IMR-90 (cell line): ENCODE measurements at regions not wholly inside any gene's neighbourhood (a gene's known extent, or its start where the extent isn't known, plus 50 kb on each side); places are given as distances from the start of the nearest gene placed in this dataset.

ENCODE experiments used
- ATAC-seq: fragments of 200-7000 bp; cut with Tn5 transposase; 2 replicates; pipeline ENCODE4 v1.9.1; 2020; ENCODE audit warnings: low read depth, mild to moderate bottlenecking, moderate library complexity
- BruUV-seq: library from RNA; stranded (reverse); fragments of 400-500 nt; replicated peaks from 2 replicates; lab custom pipeline; 2021; lab: Mats Ljungman, UMichigan
- CTCF ChIA-PET: fragments of 300-600 bp; formaldehyde crosslinking; extraction: SDS; loops from one replicate; lab custom pipeline; 2021; ENCODE audit warnings: antibody characterized with exemption; lab: Yijun Ruan, JAX
- POLR2A ChIA-PET: fragments of 300-600 bp; sonication (Branson Sonifier 250); formaldehyde crosslinking; loops from one replicate; lab custom pipeline; 2022; ENCODE audit warnings: antibody characterized with exemption; ENCODE audit not compliant: unreplicated experiment; lab: Charles Lee
- DNase-seq: peaks from one replicate; pipeline ENCODE4 v3.0.0; 2013
- H2AFZ ChIP-seq: replicated peaks from 2 replicates; pipeline ENCODE3; 2013; ENCODE audit warnings: low read length, mild to moderate bottlenecking; ENCODE audit not compliant: poor library complexity
- H2AK5ac ChIP-seq: 2 replicates; pipeline ENCODE4 v1.6.1; 2013; ENCODE audit warnings: low read depth, low read length, inconsistent platforms
- H2AK9ac ChIP-seq: replicated peaks from 2 replicates; pipeline ENCODE3; 2013; ENCODE audit warnings: mild to moderate bottlenecking, low read depth, low read length, moderate library complexity; ENCODE audit not compliant: poor library complexity
- H2BK120ac ChIP-seq: 2 replicates; pipeline ENCODE4 v1.6.1; 2013; ENCODE audit warnings: low read depth, low read length, inconsistent platforms
- H2BK15ac ChIP-seq: 3 replicates; pipeline ENCODE4 v1.6.1; 2013; ENCODE audit warnings: low read depth, low read length, inconsistent platforms
- H2BK20ac ChIP-seq: 2 replicates; pipeline ENCODE4 v1.6.1; 2013; ENCODE audit warnings: low read depth, mild to moderate bottlenecking, inconsistent platforms, low read length, moderate library complexity
- H2BK5ac ChIP-seq: 2 replicates; pipeline ENCODE4 v1.6.1; 2013; ENCODE audit warnings: mild to moderate bottlenecking, low read depth, low read length, inconsistent platforms; ENCODE audit not compliant: poor library complexity, severe bottlenecking
- H3K14ac ChIP-seq: replicated peaks from 2 replicates; pipeline ENCODE4 v1.6.1; 2013; ENCODE audit warnings: low read depth, low read length, inconsistent platforms
- H3K18ac ChIP-seq: 2 replicates; pipeline ENCODE4 v1.6.1; 2013; ENCODE audit warnings: low read depth, low read length, control low read depth
- H3K23ac ChIP-seq: 2 replicates; pipeline ENCODE4 v1.6.1; 2013; ENCODE audit warnings: low read depth, low read length, inconsistent platforms
- H3K27ac ChIP-seq: 2 replicates; pipeline ENCODE4 v1.5.1; 2013; ENCODE audit warnings: mild to moderate bottlenecking, control low read depth, low read length; ENCODE audit not compliant: insufficient read depth
- H3K27me3 ChIP-seq: 2 replicates; pipeline ENCODE4 v1.6.1; 2013; ENCODE audit warnings: low read length; ENCODE audit not compliant: control insufficient read depth, insufficient read depth
- H3K36me3 ChIP-seq: 2 replicates; pipeline ENCODE4 v1.6.1; 2013; ENCODE audit warnings: low read length, mixed read lengths; ENCODE audit not compliant: control insufficient read depth, insufficient read depth
- H3K4ac ChIP-seq: 2 replicates; pipeline ENCODE4 v1.6.1; 2013; ENCODE audit warnings: low read depth, low read length, inconsistent platforms
- H3K4me1 ChIP-seq: 2 replicates; pipeline ENCODE4 v1.6.1; 2013; ENCODE audit warnings: low read length, mixed read lengths; ENCODE audit not compliant: control insufficient read depth, insufficient read depth
- H3K4me2 ChIP-seq: 2 replicates; pipeline ENCODE4 v1.6.1; 2013; ENCODE audit warnings: low read depth, mild to moderate bottlenecking, control low read depth, low read length, moderate library complexity
- H3K4me3 ChIP-seq: 2 replicates; pipeline ENCODE4 v1.5.1; 2013; ENCODE audit warnings: low read depth, mild to moderate bottlenecking, control low read depth, low read length, moderate library complexity; ENCODE audit not compliant: insufficient read depth
- H3K56ac ChIP-seq: 2 replicates; pipeline ENCODE4 v1.6.1; 2013; ENCODE audit warnings: low read length, inconsistent platforms; ENCODE audit not compliant: insufficient read depth; ENCODE audit errors: extremely low read depth
- H3K79me1 ChIP-seq, 2 experiments: 2 replicates each; pipeline ENCODE4 v1.6.1; 2013; ENCODE audit warnings: low read length in 2 of 2, inconsistent platforms in 1 of 2, low read depth in 1 of 2
- H3K9ac ChIP-seq: 2 replicates; pipeline ENCODE4 v1.6.1; 2013; ENCODE audit warnings: low read depth, low read length, control low read depth
- H3K9me1 ChIP-seq: 2 replicates; pipeline ENCODE4 v1.6.1; 2013; ENCODE audit warnings: low read length, inconsistent platforms; ENCODE audit not compliant: insufficient read depth
- H3K9me3 ChIP-seq: 2 replicates; pipeline ENCODE4 v1.6.1; 2013; ENCODE audit warnings: low read length; ENCODE audit not compliant: control insufficient read depth, insufficient read depth
- H4K20me1 ChIP-seq: 2 replicates; pipeline ENCODE4 v1.6.1; 2013; ENCODE audit warnings: low read length, inconsistent platforms; ENCODE audit not compliant: insufficient read depth
- H4K5ac ChIP-seq: 2 replicates; pipeline ENCODE4 v1.6.1; 2013; ENCODE audit warnings: mild to moderate bottlenecking, low read depth, low read length, control low read depth
- H4K8ac ChIP-seq, 2 experiments: 2 replicates each; pipeline ENCODE4 v1.6.1; 2013; ENCODE audit warnings: low read depth in 2 of 2, low read length in 2 of 2, control low read depth in 1 of 2, inconsistent platforms in 1 of 2
- H4K91ac ChIP-seq: 2 replicates; pipeline ENCODE4 v1.6.1; 2013; ENCODE audit warnings: low read depth, low read length, inconsistent platforms; ENCODE audit not compliant: insufficient read depth
- CEBPB ChIP-seq: IDR thresholded peaks from 2 replicates; pipeline ENCODE4 v1.6.1; 2012; ENCODE audit warnings: low read depth, low read length, improper control_type of control experiment
- CHD1 ChIP-seq: IDR thresholded peaks from 2 replicates; pipeline ENCODE4 v1.6.1; 2012; ENCODE audit warnings: low read depth, low read length, improper control_type of control experiment
- MAFK ChIP-seq: IDR thresholded peaks from 2 replicates; pipeline ENCODE4 v1.6.1; 2012; ENCODE audit warnings: low read depth, low read length, improper control_type of control experiment
- MAZ ChIP-seq: IDR thresholded peaks from 2 replicates; pipeline ENCODE4 v1.6.1; 2012; ENCODE audit warnings: low read depth, mild to moderate bottlenecking, low read length, improper control_type of control experiment, moderate library complexity, borderline replicate concordance
- NFE2L2 ChIP-seq: fragments of 150-350 bp; IDR thresholded peaks from 2 replicates; pipeline ENCODE4 v1.6.1; 2016; ENCODE audit warnings: low read depth, mild to moderate bottlenecking, low read length
- RCOR1 ChIP-seq: IDR thresholded peaks from 2 replicates; pipeline ENCODE4 v1.6.1; 2012; ENCODE audit warnings: mild to moderate bottlenecking, low read length, improper control_type of control experiment; ENCODE audit not compliant: insufficient replicate concordance
- WGBS, 2 experiments: methylation state at CpG; one replicate each; pipeline versions ENCODE4 v1.1.5 to v1.1.7; 2013; ENCODE audit warnings: missing lambda C conversion rate in 2 of 2; ENCODE audit not compliant: insufficient read length in 1 of 2; ENCODE audit errors: extremely low coverage in 2 of 2; 5-methylcytosine and 5-hydroxymethylcytosine counted together
- dilution Hi-C: fragments of 300-500 bp; cut with HindIII; formaldehyde crosslinking; loops from one replicate; pipeline ENCODE4 v1.14.3; 2018; ENCODE audit warnings: low sequenced_read_pairs; ENCODE audit not compliant: unreplicated experiment
- in situ Hi-C: fragments of 300-500 bp; cut with MboI; formaldehyde crosslinking; loops from 3 replicates; pipeline ENCODE4 v1.14.3; 2019; ENCODE audit warnings: low sequenced_read_pairs, inconsistent platforms, mixed read lengths
- intact Hi-C: fragments of 100-400 bp; cut with micrococcal nuclease; formaldehyde crosslinking; loops from 2 replicates; pipeline ENCODE4 v1.10.0; 2022

- H3K4ac ChIP-seq, result no peak overlapping the region
- in situ Hi-C loops, result no loop called here
Measured at GRCh38 chr14:82642425-82642824, 1108.8 kb upstream of the SEL1L start.

More at GRCh38 chr14:82642425-82642824, 1108.8 kb upstream of the SEL1L start:
- no peak overlapping the region for H3K27ac ChIP-seq
- H3K36me3 ChIP-seq, result no peaks in the 10 kb centered on the region
- H2AFZ ChIP-seq, result no peak overlapping the region
- no peak overlapping the region for H3K4me3 ChIP-seq
- no peak overlapping the region for H2AK9ac ChIP-seq
- no peak overlapping the region for H3K9ac ChIP-seq
- H4K20me1 ChIP-seq, result no peaks in the 10 kb centered on the region
- peaks cover 12% of the 10 kb centered on the region for H3K9me3 ChIP-seq
- no peak for DNase-seq
- ATAC-seq, result no peak
- no peak for TF ChIP-seq MAZ
- TF ChIP-seq CHD1, result no peak
- no peak for TF ChIP-seq NFE2L2
- TF ChIP-seq MAFK, result no peak
- TF ChIP-seq CEBPB, result no peak
- no peak for TF ChIP-seq RCOR1
- H4K8ac ChIP-seq, result no peak overlapping the region
- H3K18ac ChIP-seq, result no peak overlapping the region
- CTCF ChIA-PET, result no interaction called here
- no peak overlapping the region for H3K23ac ChIP-seq
- no peak overlapping the region for H2BK120ac ChIP-seq
- H2BK5ac ChIP-seq, result no peak overlapping the region
- no peak overlapping the region for H2AK5ac ChIP-seq
- WGBS, 2 experiments, result no CpG with 5 or more reads among the region's 15 CpGs
- no peak overlapping the region for H3K14ac ChIP-seq
- no peaks in the 10 kb centered on the region for H3K79me1 ChIP-seq
- no peak overlapping the region for H4K5ac ChIP-seq
- H3K27me3 ChIP-seq, result no peaks in the 10 kb centered on the region
- H2BK15ac ChIP-seq, result no peak overlapping the region
- BruUV-seq, result no TSS peak
- no peaks in the 10 kb centered on the region for H3K9me1 ChIP-seq
- POLR2A ChIA-PET, result no interaction called here
- H4K91ac ChIP-seq, result no peak overlapping the region
- no peak overlapping the region for H3K56ac ChIP-seq
- intact Hi-C loops (no loop called here), dilution Hi-C loops (no loop called here)
- no peak overlapping the region for H3K4me2 ChIP-seq
- no peak overlapping the region for H2BK20ac ChIP-seq
- H3K4me1 ChIP-seq, result no peaks in the 10 kb centered on the region
